ENCODE measurements at regions not wholly inside any gene's neighbourhood (a gene's known extent, or its start where the extent isn't known, plus 50 kb on each side); places are given as distances from the start of the nearest gene placed in this dataset.
"Not testable (repeated sequence)": the region's sequence is repeated elsewhere in the genome, so short reads cannot be mapped to it uniquely, and the experiment has no call there.

- in situ Hi-C loops (cut with HindIII; ENCODE audit: low sequenced_read_pairs): no loop called here
Measured at GRCh38 chr7:16933296-16934279, 51.8 kb upstream of the AGR3 start.

- in situ Hi-C loops (cut with HindIII; ENCODE audit: low sequenced_read_pairs): no loop called here
Measured at GRCh38 chr7:16934722-16935340, 53.0 kb upstream of the AGR3 start.

DNA sequence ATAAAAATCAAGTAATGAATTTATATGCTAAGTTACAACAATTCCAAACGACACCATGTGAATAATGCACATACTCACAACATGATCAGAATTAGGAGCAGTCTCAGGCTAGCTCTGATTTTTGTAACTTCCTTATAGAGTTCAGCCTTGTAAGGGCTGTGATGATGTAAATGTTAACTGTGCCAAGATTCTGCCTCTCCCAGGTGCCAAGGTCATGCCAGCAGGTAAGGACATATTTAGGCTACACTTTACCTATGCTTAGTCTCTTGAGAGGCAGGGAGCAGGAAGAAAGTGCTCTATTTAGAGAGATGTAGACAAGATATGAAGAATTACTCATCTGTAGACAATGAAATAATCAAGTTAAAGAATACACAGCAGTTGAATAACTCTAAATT lies 53.6 kb upstream of the AGR3 start:
- in situ Hi-C loops (cut with HindIII; ENCODE audit: low sequenced_read_pairs): no loop called here

DNA sequence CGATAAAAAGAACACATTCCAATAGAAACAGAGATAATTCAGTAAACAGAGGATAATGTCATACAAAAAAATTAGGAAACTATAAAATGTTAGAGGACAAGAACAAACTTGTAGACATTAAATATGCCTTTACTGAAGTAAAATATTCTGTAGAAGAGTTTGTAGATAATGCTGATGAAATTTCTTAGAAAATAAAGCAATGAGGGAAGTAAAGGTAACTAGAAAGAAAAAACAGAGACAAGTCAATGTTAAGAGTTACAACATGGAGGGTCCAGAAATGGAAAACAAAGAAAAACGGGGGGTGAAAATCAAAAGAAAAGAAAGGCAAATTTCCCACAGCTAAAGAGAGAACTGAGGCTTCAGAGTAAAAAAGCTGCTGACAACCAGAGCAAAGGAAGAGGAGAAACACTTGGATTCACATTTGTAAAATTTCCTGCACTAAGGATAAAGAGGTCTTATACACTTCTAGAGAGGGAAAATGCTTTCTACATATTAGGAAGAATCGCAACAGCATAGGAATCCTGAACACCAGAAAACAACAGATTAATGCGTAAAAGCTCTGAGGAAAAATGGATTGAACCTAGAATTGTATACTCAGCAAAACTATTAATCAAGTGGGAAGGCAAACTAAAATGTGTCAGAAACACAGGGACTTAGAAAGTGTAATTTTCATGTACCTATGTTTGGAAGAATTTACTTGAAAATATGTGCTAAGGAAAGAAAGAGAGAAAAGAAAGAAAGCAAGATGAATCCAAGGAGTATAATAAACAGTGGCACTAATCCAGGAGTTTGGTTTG lies 55.0 kb upstream of the AGR3 start:
- in situ Hi-C loops (cut with HindIII; ENCODE audit: low sequenced_read_pairs): no loop called here

GRCh38 chr7:16939161-16939560 lies 57.4 kb upstream of the AGR3 start:
- in situ Hi-C loops (cut with HindIII; ENCODE audit: low sequenced_read_pairs): no loop called here

- in situ Hi-C loops (cut with HindIII; ENCODE audit: low sequenced_read_pairs): no loop called here
Measured at GRCh38 chr7:16940776-16941175, 59.0 kb upstream of the AGR3 start.

GRCh38 chr7:16942929-16943509 lies 61.2 kb upstream of the AGR3 start:
- in situ Hi-C loops (cut with HindIII; ENCODE audit: low sequenced_read_pairs): no loop called here

- in situ Hi-C loops (cut with HindIII; ENCODE audit: low sequenced_read_pairs): no loop called here
Measured at GRCh38 chr7:16944936-16945335, 63.2 kb upstream of the AGR3 start.

GRCh38 chr7:16945372-16945771 lies 63.6 kb upstream of the AGR3 start:
- in situ Hi-C loops (cut with HindIII; ENCODE audit: low sequenced_read_pairs): no loop called here

GRCh38 chr7:16948110-16948509 lies 66.3 kb upstream of the AGR3 start:
- in situ Hi-C loops (cut with HindIII; ENCODE audit: low sequenced_read_pairs): not testable (repeated sequence)

- in situ Hi-C loops (cut with HindIII; ENCODE audit: low sequenced_read_pairs): no loop called here
Measured at GRCh38 chr7:16951483-16952080, 69.8 kb upstream of the AGR3 start.

- in situ Hi-C loops (cut with HindIII; ENCODE audit: low sequenced_read_pairs): no loop called here
Measured at GRCh38 chr7:16954321-16954720, 72.5 kb upstream of the AGR3 start.

DNA sequence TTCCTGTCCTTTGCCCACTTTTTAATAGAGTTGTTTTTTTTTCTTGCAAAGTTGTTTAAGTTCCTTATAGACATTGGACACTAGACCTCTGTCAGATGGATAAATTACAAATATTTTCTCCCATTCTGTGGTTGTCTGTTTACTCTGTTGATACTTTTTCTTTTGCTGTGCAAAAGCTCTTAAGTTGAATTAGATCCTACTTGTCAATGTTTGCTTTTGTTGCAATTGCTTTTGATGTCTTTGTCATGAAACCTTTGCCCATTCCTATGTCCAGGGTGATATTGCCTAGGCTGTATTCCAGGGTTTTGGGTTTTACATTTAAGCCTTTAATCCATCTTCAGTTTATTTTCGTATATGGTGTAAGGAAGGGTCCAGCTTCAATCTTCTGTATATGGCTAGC lies 76.9 kb upstream of the AGR3 start:
- in situ Hi-C loops (cut with HindIII; ENCODE audit: low sequenced_read_pairs): no loop called here

DNA sequence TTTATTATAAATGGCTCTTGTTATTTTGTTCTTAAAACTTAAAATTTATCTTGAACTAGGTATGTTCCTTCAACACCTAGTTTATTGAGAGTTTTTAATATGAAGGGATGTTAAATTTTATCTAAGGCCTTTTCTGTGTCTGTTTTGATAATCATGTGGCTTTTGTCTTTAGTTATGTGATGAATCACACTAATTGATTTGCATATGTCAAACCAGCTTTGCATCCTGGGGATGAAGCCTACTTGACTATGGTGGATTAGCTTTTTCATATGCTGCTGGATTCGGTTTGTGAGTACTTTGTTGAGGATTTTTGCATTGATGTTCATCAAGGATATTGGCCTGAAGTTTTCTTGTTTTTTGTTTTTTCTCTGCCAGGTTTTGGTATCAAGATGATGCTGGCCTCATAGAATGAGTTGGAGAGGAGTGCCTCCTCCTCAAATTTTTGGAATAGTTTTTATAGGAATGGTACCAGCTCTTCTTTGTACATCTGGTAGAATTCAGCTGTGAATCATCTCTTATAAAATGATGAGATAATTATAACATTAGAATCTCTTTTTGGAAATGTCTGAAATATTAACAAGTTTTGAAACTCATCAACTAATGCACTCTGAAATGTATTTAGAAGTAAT lies 78.7 kb upstream of the AGR3 start:
- in situ Hi-C loops (cut with HindIII; ENCODE audit: low sequenced_read_pairs): no loop called here

DNA sequence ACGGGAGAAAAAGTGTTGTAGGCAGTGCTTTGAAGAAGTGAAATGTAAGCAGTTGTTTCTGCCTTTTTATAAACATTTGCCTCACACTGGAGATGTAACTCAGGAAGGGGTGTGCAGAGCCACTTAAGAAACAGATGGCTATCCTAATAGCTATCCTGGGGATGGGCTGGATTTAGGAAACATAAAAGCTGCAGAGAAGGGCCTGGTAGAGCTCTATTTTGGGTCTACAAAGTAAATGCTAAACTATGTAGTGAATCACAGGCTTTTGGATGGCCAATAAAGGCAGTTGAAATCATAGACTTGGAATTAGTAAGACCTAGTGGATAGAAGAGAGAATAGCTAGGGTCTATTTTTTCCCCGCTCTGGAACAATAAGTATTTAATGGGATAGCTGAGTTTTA lies 79.9 kb upstream of the AGR3 start:
- in situ Hi-C loops (cut with HindIII; ENCODE audit: low sequenced_read_pairs): no loop called here

GRCh38 chr7:16963044-16963443 lies 81.3 kb upstream of the AGR3 start:
- in situ Hi-C loops (cut with HindIII; ENCODE audit: low sequenced_read_pairs): no loop called here

- in situ Hi-C loops (cut with HindIII; ENCODE audit: low sequenced_read_pairs): not testable (repeated sequence)
Measured at GRCh38 chr7:16965697-16966096, 83.9 kb upstream of the AGR3 start.

- in situ Hi-C loops (cut with HindIII; ENCODE audit: low sequenced_read_pairs): no loop called here
Measured at GRCh38 chr7:16967300-16967811, 85.6 kb upstream of the AGR3 start.

DNA sequence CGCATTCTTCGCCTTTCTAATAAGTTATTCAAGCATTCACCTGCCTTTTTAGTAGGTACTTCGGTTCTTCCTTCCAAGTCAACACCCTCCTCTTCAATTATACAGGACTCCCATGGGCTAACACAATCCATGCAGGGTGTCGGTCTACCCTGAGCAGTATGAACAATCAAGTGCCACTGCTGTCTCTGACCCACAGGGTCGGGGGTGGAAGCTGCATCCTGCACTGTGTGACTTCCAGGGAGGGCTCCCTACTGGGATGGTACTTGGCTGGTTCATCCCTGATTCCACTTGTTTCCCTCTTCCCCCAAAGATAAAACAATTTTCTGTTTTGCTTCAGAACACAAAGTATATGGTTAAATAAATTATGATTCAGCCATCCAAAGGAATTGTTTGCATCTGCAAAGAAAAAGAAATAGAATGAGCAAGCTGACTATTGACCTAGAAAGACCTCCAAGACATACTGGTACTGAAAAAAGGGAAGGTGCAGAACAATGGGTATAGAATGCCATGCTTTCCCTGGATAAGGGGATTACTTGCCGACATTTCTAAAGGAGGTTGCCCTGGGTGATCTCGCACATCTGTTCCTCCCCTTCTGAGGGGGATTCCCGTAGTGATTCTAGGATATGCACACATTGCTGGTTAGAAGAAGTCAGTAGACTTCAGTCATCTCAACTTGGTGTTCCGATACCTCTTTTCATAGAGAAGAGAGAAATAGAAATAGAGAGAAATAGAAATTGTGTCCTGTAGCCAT lies 89.1 kb upstream of the AGR3 start:
- in situ Hi-C loops (cut with HindIII; ENCODE audit: low sequenced_read_pairs): no loop called here
